ENCODE measurements at regions not wholly inside any gene's neighbourhood (a gene's known extent, or its start where the extent isn't known, plus 50 kb on each side); places are given as distances from the start of the nearest gene placed in this dataset.

- TF ChIP-seq CTCF (IDR thresholded peaks at IDR 0.05): no peak
- no peak for TF ChIP-seq POLR2A (IDR thresholded peaks at IDR 0.05)
Measured at GRCh38 chr10:21214329-21214728, 311.2 kb downstream of the SKIDA1 start.

All from Peyer's patch (tissue), 4 donors.